Liver (tissue), 7 donors: ENCODE measurements at regions not wholly inside any gene's neighbourhood (a gene's known extent, or its start where the extent isn't known, plus 50 kb on each side); places are given as distances from the start of the nearest gene placed in this dataset.
"Not testable (repeated sequence)": the region's sequence is repeated elsewhere in the genome, so short reads cannot be mapped to it uniquely, and the experiment has no call there.

ENCODE experiments used
- DNase-seq: peaks from one replicate; pipeline ENCODE4 v3.0.0-alpha.2; 2017; ENCODE audit warnings: low spot score
- H3K27ac ChIP-seq, 2 donors: one replicate each; pipeline ENCODE4 v1.7.0; 2013; ENCODE audit warnings: inconsistent platforms in 2 of 2, low read length in 2 of 2, control low read depth in 1 of 2, low read depth in 1 of 2, mild to moderate bottlenecking in 1 of 2
- H3K27me3 ChIP-seq, 4 donors: one replicate each; pipeline versions ENCODE4 v1.6.1 to v1.7.0; 2013; ENCODE audit warnings: low read length in 3 of 4, inconsistent platforms in 1 of 4, mild to moderate bottlenecking in 1 of 4, moderate library complexity in 1 of 4; ENCODE audit not compliant: control insufficient read depth in 4 of 4, insufficient read depth in 4 of 4
- H3K36me3 ChIP-seq, 4 donors: one replicate each; pipeline versions ENCODE4 v1.6.1 to v1.7.0; 2013; ENCODE audit warnings: low read length in 3 of 4, mild to moderate bottlenecking in 3 of 4, low read depth in 1 of 4, moderate library complexity in 1 of 4; ENCODE audit not compliant: control insufficient read depth in 4 of 4, insufficient read depth in 3 of 4
- H3K4me1 ChIP-seq, 4 donors: one replicate each; pipeline versions ENCODE4 v1.6.1 to v1.7.0; 2013; ENCODE audit warnings: low read length in 3 of 4, mild to moderate bottlenecking in 3 of 4, moderate library complexity in 1 of 4; ENCODE audit not compliant: control insufficient read depth in 4 of 4, insufficient read depth in 4 of 4
- H3K4me3 ChIP-seq, 3 donors: one replicate each; pipeline versions ENCODE4 v1.6.1 to v1.7.0; 2013; ENCODE audit warnings: low read length in 3 of 3, control low read depth in 1 of 3, low read depth in 1 of 3, mild to moderate bottlenecking in 1 of 3
- H3K9ac ChIP-seq, 2 donors: one replicate each; pipeline ENCODE4 v1.7.0; 2013; ENCODE audit warnings: low read length in 2 of 2, mild to moderate bottlenecking in 2 of 2, moderate library complexity in 2 of 2, control low read depth in 1 of 2, low read depth in 1 of 2
- H3K9me3 ChIP-seq, 4 donors: one replicate each; pipeline versions ENCODE4 v1.6.1 to v1.7.0; 2013; ENCODE audit warnings: low read length in 3 of 4; ENCODE audit not compliant: control insufficient read depth in 4 of 4
- EGR1 ChIP-seq, 2 donors: IDR thresholded peaks; 2 replicates each; pipeline ENCODE4 v1.6.1; 2016 to 2018; ENCODE audit warnings: antibody characterized with exemption in 2 of 2, low read depth in 2 of 2
- FOXA1 ChIP-seq: IDR thresholded peaks from 2 replicates; pipeline ENCODE4 v1.6.1; 2016; ENCODE audit warnings: antibody characterized with exemption
- FOXA2 ChIP-seq: IDR thresholded peaks from 2 replicates; pipeline ENCODE4 v1.6.1; 2016; ENCODE audit warnings: antibody characterized with exemption
- HNF4A ChIP-seq, 2 donors: conservative IDR thresholded peaks; 2 replicates each; pipeline ENCODE4 v1.6.1; 2016; ENCODE audit warnings: antibody characterized with exemption in 2 of 2, mild to moderate bottlenecking in 2 of 2
- HNF4G ChIP-seq: IDR thresholded peaks from 2 replicates; pipeline ENCODE4 v1.6.1; 2016; ENCODE audit warnings: antibody characterized with exemption
- JUND ChIP-seq, 2 donors: IDR thresholded peaks; 2 replicates each; pipeline ENCODE4 v1.6.1; 2016; ENCODE audit warnings: antibody characterized with exemption in 2 of 2
- NR2F2 ChIP-seq: IDR thresholded peaks from 2 replicates; pipeline ENCODE4 v1.6.1; 2016; ENCODE audit warnings: antibody characterized with exemption
- RAD21 ChIP-seq, 2 donors: IDR thresholded peaks; 2 replicates each; pipeline ENCODE4 v1.6.1; 2016; ENCODE audit warnings: antibody characterized with exemption in 2 of 2, mild to moderate bottlenecking in 2 of 2
- SP1 ChIP-seq: IDR thresholded peaks from 2 replicates; pipeline ENCODE4 v1.6.1; 2018; ENCODE audit warnings: antibody characterized with exemption, mild to moderate bottlenecking
- TAF1 ChIP-seq: conservative IDR thresholded peaks from 2 replicates; pipeline ENCODE4 v1.6.1; 2016; ENCODE audit warnings: antibody characterized with exemption, mild to moderate bottlenecking
- YY1 ChIP-seq: IDR thresholded peaks from 2 replicates; pipeline ENCODE4 v1.6.1; 2016; ENCODE audit warnings: antibody characterized with exemption, mild to moderate bottlenecking
- ZBTB33 ChIP-seq: IDR thresholded peaks from 2 replicates; pipeline ENCODE4 v1.6.1; 2016; ENCODE audit warnings: antibody characterized with exemption
- TF ChIP-seq, protein P1 (sequence below): IDR thresholded peaks from 2 replicates; pipeline ENCODE4 v1.6.1; 2016; ENCODE audit warnings: antibody characterized with exemption, mild to moderate bottlenecking
- TF ChIP-seq, protein P2 (sequence below): IDR thresholded peaks from 2 replicates; pipeline ENCODE4 v1.6.1; 2016; ENCODE audit warnings: antibody characterized with exemption
- TF ChIP-seq, protein P3 (sequence below): fragments of 150-350 bp; IDR thresholded peaks from 2 replicates; pipeline ENCODE4 v1.5.1; 2017; ENCODE audit warnings: improper control_type of control experiment, low read depth, low read length; ENCODE audit not compliant: missing input control
- donor health status: healthy.
- donor health status: healthy.
- donor health status: healthy.
- donor health status: healthy.

DNA sequence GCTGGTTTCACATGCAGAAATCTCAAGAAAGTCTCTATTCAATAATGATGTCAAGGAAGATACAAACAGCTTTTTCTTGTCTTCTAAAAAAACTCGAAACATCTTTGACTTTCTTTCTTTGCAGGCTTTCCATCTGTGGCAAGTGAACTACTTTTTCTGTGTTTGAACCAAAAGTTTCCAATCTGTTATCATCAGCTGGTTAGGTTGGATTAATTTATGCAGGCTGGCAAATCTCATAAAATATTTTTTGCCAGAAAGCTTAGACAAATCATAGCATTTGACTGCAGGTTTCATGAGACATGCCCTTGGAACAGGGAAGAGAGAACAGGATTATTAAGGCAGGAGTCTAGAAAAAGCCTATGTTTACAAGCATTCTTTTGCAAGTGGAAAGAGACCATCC lies 86.1 kb upstream of the ARHGAP42 start (continued):
- TF ChIP-seq, protein P1, sequence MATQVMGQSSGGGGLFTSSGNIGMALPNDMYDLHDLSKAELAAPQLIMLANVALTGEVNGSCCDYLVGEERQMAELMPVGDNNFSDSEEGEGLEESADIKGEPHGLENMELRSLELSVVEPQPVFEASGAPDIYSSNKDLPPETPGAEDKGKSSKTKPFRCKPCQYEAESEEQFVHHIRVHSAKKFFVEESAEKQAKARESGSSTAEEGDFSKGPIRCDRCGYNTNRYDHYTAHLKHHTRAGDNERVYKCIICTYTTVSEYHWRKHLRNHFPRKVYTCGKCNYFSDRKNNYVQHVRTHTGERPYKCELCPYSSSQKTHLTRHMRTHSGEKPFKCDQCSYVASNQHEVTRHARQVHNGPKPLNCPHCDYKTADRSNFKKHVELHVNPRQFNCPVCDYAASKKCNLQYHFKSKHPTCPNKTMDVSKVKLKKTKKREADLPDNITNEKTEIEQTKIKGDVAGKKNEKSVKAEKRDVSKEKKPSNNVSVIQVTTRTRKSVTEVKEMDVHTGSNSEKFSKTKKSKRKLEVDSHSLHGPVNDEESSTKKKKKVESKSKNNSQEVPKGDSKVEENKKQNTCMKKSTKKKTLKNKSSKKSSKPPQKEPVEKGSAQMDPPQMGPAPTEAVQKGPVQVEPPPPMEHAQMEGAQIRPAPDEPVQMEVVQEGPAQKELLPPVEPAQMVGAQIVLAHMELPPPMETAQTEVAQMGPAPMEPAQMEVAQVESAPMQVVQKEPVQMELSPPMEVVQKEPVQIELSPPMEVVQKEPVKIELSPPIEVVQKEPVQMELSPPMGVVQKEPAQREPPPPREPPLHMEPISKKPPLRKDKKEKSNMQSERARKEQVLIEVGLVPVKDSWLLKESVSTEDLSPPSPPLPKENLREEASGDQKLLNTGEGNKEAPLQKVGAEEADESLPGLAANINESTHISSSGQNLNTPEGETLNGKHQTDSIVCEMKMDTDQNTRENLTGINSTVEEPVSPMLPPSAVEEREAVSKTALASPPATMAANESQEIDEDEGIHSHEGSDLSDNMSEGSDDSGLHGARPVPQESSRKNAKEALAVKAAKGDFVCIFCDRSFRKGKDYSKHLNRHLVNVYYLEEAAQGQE = no peak
- no peak for TF ChIP-seq FOXA2
- TF ChIP-seq, protein P2, sequence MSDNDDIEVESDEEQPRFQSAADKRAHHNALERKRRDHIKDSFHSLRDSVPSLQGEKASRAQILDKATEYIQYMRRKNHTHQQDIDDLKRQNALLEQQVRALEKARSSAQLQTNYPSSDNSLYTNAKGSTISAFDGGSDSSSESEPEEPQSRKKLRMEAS = no peak

- H3K27me3 ChIP-seq = no peaks in the 10 kb centered on the region
- TF ChIP-seq EGR1 (IDR thresholded peaks at IDR 0.05; ENCODE audit: low read depth in 2 of 2) (no peak), RAD21 (IDR thresholded peaks at IDR 0.05) (no peak), ZBTB33 (no peak), YY1 (no peak), HNF4A (conservative IDR thresholded peaks at IDR 0.05) (no peak), FOXA2 (no peak), HNF4G (no peak), FOXA1 (no peak), NR2F2 (no peak), TAF1 (no peak), SP1 (no peak), JUND (IDR thresholded peaks at IDR 0.05) (no peak)
- TF ChIP-seq, protein P1 = no peak
- TF ChIP-seq, protein P3, sequence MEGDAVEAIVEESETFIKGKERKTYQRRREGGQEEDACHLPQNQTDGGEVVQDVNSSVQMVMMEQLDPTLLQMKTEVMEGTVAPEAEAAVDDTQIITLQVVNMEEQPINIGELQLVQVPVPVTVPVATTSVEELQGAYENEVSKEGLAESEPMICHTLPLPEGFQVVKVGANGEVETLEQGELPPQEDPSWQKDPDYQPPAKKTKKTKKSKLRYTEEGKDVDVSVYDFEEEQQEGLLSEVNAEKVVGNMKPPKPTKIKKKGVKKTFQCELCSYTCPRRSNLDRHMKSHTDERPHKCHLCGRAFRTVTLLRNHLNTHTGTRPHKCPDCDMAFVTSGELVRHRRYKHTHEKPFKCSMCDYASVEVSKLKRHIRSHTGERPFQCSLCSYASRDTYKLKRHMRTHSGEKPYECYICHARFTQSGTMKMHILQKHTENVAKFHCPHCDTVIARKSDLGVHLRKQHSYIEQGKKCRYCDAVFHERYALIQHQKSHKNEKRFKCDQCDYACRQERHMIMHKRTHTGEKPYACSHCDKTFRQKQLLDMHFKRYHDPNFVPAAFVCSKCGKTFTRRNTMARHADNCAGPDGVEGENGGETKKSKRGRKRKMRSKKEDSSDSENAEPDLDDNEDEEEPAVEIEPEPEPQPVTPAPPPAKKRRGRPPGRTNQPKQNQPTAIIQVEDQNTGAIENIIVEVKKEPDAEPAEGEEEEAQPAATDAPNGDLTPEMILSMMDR = no peak
- no peak overlapping the region for H3K27ac ChIP-seq
- no peaks in the 10 kb centered on the region for H3K9me3 ChIP-seq
- no peak overlapping the region for H3K4me3 ChIP-seq
- no peaks in the 10 kb centered on the region for H3K4me1 ChIP-seq
- no peak for DNase-seq
- H3K9ac ChIP-seq = no peak overlapping the region
- no peaks in the 10 kb centered on the region for H3K36me3 ChIP-seq
Observed at GRCh38 chr11:100602716-100603115, 84.4 kb upstream of the ARHGAP42 start.

GRCh38 chr11:100607761-100608160 lies 79.3 kb upstream of the ARHGAP42 start:
- not testable (repeated sequence) for H3K4me3 ChIP-seq, DNase-seq, H3K36me3 ChIP-seq, H3K9me3 ChIP-seq, H3K27ac ChIP-seq, H3K27me3 ChIP-seq, H3K4me1 ChIP-seq, H3K9ac ChIP-seq
